GM12892 (cell line): ENCODE measurements at regions not wholly inside any gene's neighbourhood (a gene's known extent, or its start where the extent isn't known, plus 50 kb on each side); places are given as distances from the start of the nearest gene placed in this dataset.

ENCODE experiments used
- POLR2A ChIP-seq: IDR thresholded peaks from 2 replicates; pipeline ENCODE4 v1.6.1; 2011; ENCODE audit warnings: low read depth, low read length, control low read depth
- POLR2AphosphoS5 ChIP-seq: IDR thresholded peaks from 2 replicates; pipeline ENCODE4 v1.6.1; 2011; ENCODE audit warnings: low read depth, low read length, control low read depth
- TAF1 ChIP-seq: IDR thresholded peaks from 2 replicates; pipeline ENCODE4 v1.6.1; 2011; ENCODE audit warnings: low read depth, mild to moderate bottlenecking, control low read depth, low read length, borderline replicate concordance

DNA sequence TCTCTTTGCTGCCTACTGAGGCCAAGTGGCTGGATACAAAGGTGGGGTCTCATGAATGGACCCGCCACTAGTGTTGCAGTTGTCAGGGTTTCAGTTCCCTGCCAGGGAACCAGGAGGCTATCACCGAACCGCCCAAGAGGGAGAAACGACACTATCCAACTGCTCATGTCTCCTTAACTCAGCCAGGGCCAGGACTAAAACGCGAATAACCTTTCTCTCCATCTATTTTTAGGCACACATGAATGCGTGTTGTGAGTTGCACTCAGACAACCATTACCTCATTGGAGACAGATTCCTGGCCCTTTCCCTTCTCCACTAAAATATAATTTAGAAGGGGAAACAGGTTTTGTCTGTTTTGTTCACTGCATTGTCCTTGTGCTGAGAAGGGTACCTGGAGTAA, 559.5 kb downstream of the SOCS6 start:
- TF ChIP-seq POLR2AphosphoS5 (no peak), POLR2A (no peak), TAF1 (no peak)
